ENCODE measurements at regions not wholly inside any gene's neighbourhood (a gene's known extent, or its start where the extent isn't known, plus 50 kb on each side); places are given as distances from the start of the nearest gene placed in this dataset.

GRCh38 chr16:17901309-17901708 lies 430.5 kb upstream of the XYLT1 start:
- TF ChIP-seq CTCF (IDR thresholded peaks at IDR 0.05; ENCODE audit: borderline replicate concordance, control extremely low read depth, extremely low read depth, insufficient read depth, missing control alignments): no peak
- in situ Hi-C loops (cut with MboI; ENCODE audit: low sequenced_read_pairs, unreplicated experiment): no loop called here
- no peak for DNase-seq (ENCODE audit: low spot score)

GRCh38 chr16:17899141-17899540 lies 428.4 kb upstream of the XYLT1 start:
- in situ Hi-C loops (cut with MboI; ENCODE audit: low sequenced_read_pairs, unreplicated experiment): no loop called here
- no peak for TF ChIP-seq CTCF (IDR thresholded peaks at IDR 0.05; ENCODE audit: borderline replicate concordance, control extremely low read depth, extremely low read depth, insufficient read depth, missing control alignments)
- DNase-seq (ENCODE audit: low spot score): no peak

- no peak for TF ChIP-seq CTCF (IDR thresholded peaks at IDR 0.05; ENCODE audit: borderline replicate concordance, control extremely low read depth, extremely low read depth, insufficient read depth, missing control alignments)
- in situ Hi-C loops (cut with MboI; ENCODE audit: low sequenced_read_pairs, unreplicated experiment): no loop called here
- DNase-seq (ENCODE audit: low spot score): no peak
Observed at GRCh38 chr16:17887963-17888362, 417.2 kb upstream of the XYLT1 start.

- no peak for DNase-seq (ENCODE audit: low spot score)
- no peak for TF ChIP-seq CTCF (IDR thresholded peaks at IDR 0.05; ENCODE audit: borderline replicate concordance, control extremely low read depth, extremely low read depth, insufficient read depth, missing control alignments)
- in situ Hi-C loops (cut with MboI; ENCODE audit: low sequenced_read_pairs, unreplicated experiment): no loop called here
Observed at GRCh38 chr16:17885659-17886207, 415.0 kb upstream of the XYLT1 start.

- no peak for TF ChIP-seq CTCF (IDR thresholded peaks at IDR 0.05; ENCODE audit: borderline replicate concordance, control extremely low read depth, extremely low read depth, insufficient read depth, missing control alignments)
- no peak for DNase-seq (ENCODE audit: low spot score)
- in situ Hi-C loops (cut with MboI; ENCODE audit: low sequenced_read_pairs, unreplicated experiment): no loop called here
Observed at GRCh38 chr16:17877821-17878360, 407.1 kb upstream of the XYLT1 start.

GRCh38 chr16:17866996-17867395 lies 396.2 kb upstream of the XYLT1 start:
- no peak for TF ChIP-seq CTCF (IDR thresholded peaks at IDR 0.05; ENCODE audit: borderline replicate concordance, control extremely low read depth, extremely low read depth, insufficient read depth, missing control alignments)
- in situ Hi-C loops (cut with MboI; ENCODE audit: low sequenced_read_pairs, unreplicated experiment): no loop called here
- no peak for DNase-seq (ENCODE audit: low spot score)

Measured in GM13976 (cell line).